GM19193 (cell line): ENCODE measurements at regions not wholly inside any gene's neighbourhood (a gene's known extent, or its start where the extent isn't known, plus 50 kb on each side); places are given as distances from the start of the nearest gene placed in this dataset.

ENCODE experiments used
- POLR2A ChIP-seq: IDR thresholded peaks from 4 replicates; pipeline ENCODE4 v1.6.1; 2011; ENCODE audit not compliant: insufficient read depth, insufficient read length; ENCODE audit errors: extremely low read depth

GRCh38 chr5:124394700-124395245 is 351.7 kb downstream of the ZNF608 start:
- TF ChIP-seq POLR2A = no peak

DNA sequence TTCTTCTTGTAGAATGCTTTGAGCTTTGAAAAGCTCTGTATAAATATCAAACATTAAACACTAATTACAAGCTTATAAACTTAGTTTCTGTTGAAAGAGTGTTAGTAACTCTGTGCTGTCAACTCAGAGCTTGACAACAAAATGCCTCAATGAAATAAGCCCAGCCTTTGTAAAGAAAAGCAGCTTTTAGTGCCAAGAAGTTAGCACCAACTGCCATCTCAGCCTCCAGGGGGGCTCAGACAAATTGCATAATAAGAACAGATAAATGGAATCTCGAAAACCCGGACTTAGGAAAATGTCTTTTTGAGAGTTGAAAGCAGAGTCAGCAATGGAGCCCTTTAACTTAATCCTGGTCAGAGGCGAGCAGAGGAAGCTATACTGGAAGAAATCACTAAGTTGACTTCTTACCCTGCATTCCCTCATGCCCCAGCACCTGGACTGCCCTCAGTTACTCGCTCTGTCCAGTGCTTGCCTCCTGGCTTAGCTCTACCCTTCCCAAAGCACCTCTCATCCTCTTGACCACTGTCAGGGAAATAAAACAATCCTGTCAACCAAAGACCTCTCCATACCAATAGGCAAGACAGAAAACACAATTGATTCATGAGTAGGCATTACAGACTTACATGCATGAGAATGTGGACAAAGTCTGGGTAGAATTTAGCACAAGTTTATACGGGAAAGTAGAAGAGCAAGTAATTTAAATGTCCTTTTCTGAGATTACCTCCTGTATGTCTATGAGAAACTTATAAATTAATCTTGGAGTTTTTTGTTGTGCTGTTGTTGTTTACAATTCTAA is 352.7 kb downstream of the ZNF608 start:
- no peak for TF ChIP-seq POLR2A

DNA sequence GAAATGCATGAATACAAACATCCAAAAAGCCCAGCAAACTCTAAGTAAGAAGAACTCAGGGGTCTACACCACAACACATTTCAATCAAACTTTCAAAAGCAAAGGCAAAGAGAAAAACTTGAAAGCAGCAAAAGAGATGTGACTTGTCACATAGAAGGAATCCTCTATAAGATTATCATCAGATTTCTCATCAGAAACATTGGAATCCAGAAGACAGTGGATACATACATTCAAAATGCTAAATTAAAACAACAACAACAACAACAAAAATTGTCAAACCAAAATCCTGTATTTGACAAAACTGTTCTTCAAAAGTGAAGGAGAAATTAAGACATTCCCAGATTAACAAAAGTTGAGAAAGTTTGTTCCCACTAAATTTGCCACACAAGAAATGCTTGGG is 362.7 kb downstream of the ZNF608 start:
- no peak for TF ChIP-seq POLR2A

DNA sequence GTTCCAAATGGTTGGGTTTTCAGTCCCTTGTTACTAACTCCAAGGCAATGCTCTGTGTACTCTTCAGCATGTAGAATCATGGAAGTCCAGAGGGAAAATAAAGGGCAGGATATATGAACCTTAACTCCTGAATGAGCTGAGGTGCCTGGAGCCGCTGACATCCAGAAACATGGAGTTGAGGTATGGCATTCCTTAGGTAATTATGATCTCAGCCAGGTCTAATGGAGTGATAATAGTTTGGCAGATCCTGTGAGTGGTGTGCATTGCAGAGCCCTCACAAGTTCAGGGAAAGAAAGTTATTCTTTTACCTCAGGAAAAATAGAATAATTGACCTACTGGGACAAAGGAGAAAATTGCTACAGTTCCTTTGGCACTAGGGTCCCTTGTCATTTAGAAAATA is 369.1 kb downstream of the ZNF608 start:
- TF ChIP-seq POLR2A = no peak

- no peak for TF ChIP-seq POLR2A
These were observed 372.6 kb downstream of the ZNF608 start for GRCh38 chr5:124373883-124374282.

DNA sequence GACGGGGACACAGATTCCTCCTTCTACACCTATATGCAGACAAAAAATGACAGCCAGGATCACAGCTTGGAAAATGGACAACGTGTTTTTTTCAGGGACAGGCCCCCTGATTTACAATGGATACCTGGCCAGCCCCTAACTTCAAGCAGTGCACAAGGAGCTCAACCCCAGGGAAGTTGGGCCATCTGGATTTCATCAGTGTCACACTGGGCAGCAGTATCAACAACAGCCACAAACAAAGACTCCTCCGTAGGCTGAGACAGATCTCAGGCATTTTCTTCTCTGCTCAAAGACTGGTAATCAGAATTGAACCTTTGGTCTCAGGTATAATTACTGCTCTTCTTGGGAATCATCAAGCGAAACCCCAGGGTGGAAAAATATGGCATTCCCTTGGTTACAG is 374.0 kb downstream of the ZNF608 start:
- TF ChIP-seq POLR2A = no peak

DNA sequence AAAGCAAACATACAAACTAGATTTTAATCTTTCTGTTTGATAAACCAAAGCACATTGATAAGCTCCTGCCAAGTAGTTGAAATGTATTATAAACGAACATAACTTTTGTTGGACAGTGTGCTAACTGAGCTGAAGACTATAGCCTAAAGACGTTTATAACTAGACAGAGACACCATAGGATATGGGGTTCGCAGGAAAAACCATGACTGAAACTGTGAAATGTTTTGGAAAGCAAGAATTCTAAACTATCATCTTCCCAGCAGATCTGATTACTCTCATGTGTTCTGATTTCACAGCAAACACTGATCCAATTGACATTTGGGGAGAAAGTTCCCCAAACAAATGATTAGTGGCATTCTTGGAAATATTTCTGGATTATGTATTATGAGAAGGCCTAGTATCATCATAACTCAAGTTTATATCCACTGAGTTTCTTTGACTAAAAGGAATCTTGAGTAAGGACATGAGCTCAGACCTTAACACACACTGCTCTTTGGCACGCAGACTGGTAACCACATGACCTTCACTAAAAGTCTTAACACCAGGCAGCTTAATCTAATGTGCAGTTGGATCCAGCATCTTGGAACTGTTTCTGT is 375.2 kb downstream of the ZNF608 start:
- TF ChIP-seq POLR2A = no peak

GRCh38 chr5:124370601-124371000 is 375.8 kb downstream of the ZNF608 start:
- no peak for TF ChIP-seq POLR2A

DNA sequence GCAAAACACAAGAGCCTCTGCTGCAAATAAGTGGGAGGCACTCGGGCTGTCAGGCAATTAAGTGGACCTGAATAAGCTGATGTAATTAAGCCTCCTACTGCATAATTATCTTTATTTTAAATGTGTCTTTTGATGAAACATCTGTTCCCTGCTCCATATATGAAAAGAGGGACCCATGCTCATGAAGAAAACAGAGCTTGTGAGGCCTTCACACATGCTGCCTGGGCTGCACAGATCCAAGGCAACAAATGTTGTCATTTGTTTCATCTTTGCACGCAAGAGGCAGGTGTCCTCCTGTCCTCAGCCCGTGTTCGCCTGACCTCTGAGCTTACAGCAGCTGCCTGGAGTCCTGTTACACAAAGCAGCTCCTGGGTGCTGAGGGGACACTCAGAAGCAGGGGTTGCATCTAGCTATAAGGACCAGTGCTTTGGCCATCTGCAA is 381.1 kb downstream of the ZNF608 start:
- TF ChIP-seq POLR2A = no peak

- TF ChIP-seq POLR2A = no peak
These were observed 390.5 kb downstream of the ZNF608 start for GRCh38 chr5:124355928-124356327.

DNA sequence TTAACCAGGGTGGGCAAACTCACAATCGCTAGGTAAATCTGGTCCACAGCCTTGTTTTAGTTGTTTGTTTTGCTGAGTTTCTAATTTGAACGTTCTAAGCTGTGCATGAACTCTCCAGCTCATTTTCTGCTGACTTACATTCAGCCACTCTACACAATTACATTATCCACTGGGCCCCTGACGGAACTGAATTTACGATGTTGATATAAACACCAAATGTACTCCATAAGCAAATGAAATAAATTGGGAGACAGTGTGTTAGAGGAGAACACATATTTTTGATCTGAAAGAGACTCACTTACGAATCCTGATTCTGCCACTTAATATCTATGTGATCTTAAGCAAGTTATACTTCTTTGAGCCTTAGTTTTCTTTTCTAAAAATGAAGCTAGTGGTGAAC is 393.4 kb downstream of the ZNF608 start:
- TF ChIP-seq POLR2A = no peak

DNA sequence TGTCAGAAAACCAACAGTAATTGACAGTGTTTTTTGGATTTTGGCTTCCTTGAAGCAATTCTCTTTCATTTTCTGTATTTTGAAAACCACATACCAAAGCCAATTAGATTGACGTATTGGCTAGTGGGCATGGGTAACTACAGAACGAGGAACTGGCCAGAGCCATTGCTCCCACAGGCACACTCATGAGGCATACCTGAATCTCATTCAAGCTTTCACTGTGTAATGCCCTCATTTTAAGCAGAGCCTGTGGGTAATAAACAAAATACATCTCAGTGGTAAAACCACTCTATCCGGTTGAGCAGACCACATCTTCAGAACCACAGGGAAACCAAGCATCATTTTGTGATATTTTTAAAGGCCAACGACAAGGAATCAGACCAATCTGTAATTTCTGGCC is 394.1 kb downstream of the ZNF608 start:
- no peak for TF ChIP-seq POLR2A

GRCh38 chr5:124349931-124350330 is 396.5 kb downstream of the ZNF608 start:
- no peak for TF ChIP-seq POLR2A

DNA sequence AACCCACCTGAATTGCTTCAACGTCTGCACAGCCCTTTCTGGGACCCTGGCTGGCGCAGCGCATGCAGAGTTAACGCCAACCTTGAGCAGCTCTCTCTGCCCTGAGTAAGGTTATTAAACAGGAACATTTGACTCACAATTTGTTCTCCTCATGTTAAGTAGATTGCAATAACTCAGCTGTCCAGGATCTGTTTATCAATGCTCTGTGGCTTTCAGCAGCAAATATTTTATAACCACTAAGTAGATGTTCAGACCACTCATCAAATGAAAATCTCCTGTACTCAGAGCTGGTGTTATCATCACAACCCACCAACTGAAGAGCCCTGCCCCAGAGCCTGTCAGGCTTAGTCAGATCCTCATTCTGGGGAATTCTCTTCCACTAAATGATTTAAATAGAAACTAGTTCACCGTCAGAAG is 403.0 kb downstream of the ZNF608 start:
- no peak for TF ChIP-seq POLR2A

DNA sequence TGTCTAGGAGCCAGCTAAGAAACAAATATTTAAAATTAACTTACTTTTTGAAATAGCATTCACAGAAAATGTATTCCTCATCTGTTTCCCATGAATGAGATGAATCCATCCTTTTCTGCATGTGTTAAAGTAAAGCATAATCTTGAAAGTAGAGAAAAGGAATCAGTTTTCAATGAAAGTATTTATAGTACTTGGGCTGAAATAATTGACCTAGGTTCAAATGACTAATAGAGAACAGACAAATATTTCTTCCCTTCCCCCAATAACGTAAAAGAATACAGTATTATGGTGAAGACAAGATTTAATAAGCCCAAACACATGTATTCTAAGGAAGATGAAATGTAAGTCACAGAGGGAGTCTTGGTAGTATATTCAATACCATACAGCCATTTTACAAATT is 403.5 kb downstream of the ZNF608 start:
- TF ChIP-seq POLR2A = no peak

DNA sequence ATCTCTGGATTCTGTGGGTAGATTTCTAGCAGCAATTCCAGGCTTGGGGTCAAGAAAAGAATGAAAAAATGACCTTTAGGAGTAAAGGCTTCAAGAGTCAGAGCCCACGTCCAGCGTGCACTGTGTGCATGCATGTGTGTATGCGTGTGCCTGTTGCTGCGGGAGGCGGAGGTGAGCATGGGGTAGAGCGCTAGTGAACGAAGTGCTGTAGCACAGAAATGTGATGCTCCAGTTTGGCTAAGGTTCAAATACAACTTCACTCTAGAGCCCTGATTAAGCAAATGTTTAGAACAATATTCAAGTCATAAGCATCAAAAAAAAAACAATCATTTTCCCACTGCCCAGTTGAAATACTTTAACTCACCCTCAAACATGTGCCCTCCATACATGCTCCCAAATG is 403.9 kb downstream of the ZNF608 start:
- TF ChIP-seq POLR2A = no peak

DNA sequence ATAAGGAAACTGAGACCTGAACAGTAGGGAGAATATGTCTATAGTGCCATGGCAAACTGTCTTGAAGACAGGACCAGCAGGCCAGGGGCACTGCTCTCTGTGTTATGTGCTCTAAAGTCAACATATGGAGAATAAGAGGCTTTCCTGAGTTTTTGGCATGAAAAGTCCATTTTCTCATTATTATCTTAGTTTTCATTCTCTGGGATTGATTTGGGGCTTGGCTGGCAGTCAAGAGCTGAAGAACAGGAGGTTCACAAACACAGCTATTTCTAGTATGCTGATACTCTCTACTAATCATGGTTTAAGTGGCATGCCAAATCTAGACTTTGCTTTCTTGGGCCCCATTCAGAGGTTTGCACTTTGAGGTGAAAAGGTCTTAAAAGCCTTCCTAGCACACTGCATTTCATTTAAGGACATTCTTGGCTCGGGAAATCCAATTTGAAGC is 404.4 kb downstream of the ZNF608 start:
- TF ChIP-seq POLR2A = no peak
